Activated CD8-positive, alpha-beta memory T cell treated with anti-CD3 and anti-CD28 coated beads for 36 hours (primary cell): ENCODE measurements at regions not wholly inside any gene's neighbourhood (a gene's known extent, or its start where the extent isn't known, plus 50 kb on each side); places are given as distances from the start of the nearest gene placed in this dataset.

Experiments
- CTCF ChIA-PET: fragments of 350-600 bp; sonication (Branson Sonifier 250); formaldehyde crosslinking; loops from one replicate; lab custom pipeline; 2021; ENCODE audit warnings: antibody characterized with exemption; lab: Charles Lee
- POLR2A ChIA-PET: fragments of 350-600 bp; sonication (Branson Sonifier 250); formaldehyde crosslinking; loops from one replicate; lab custom pipeline; 2021; ENCODE audit warnings: antibody characterized with exemption; lab: Charles Lee

- POLR2A ChIA-PET, result no interaction called here
- CTCF ChIA-PET, result no interaction called here
Observed at GRCh38 chr7:41481353-41481752, 221.5 kb downstream of the INHBA start.

- ChIA-PET CTCF (no interaction called here), POLR2A (no interaction called here)
Observed at GRCh38 chr7:41478187-41478586, 224.7 kb downstream of the INHBA start.

GRCh38 chr7:41476460-41476803 lies 226.5 kb downstream of the INHBA start:
- POLR2A ChIA-PET, result no interaction called here
- CTCF ChIA-PET, result no interaction called here

GRCh38 chr7:41475801-41476459 lies 227.0 kb downstream of the INHBA start:
- ChIA-PET CTCF (no interaction called here), POLR2A (no interaction called here)

GRCh38 chr7:41472427-41473125 lies 230.3 kb downstream of the INHBA start:
- CTCF ChIA-PET, result no interaction called here
- POLR2A ChIA-PET, result no interaction called here

- POLR2A ChIA-PET, result no interaction called here
- CTCF ChIA-PET, result no interaction called here
Observed at GRCh38 chr7:41470081-41470480, 232.8 kb downstream of the INHBA start.

- CTCF ChIA-PET, result no interaction called here
- POLR2A ChIA-PET, result no interaction called here
Observed at GRCh38 chr7:41467596-41467995, 235.3 kb downstream of the INHBA start.

- ChIA-PET POLR2A (no interaction called here), CTCF (no interaction called here)
Observed at GRCh38 chr7:41466760-41467384, 236.0 kb downstream of the INHBA start.

- CTCF ChIA-PET, result no interaction called here
- POLR2A ChIA-PET, result no interaction called here
Observed at GRCh38 chr7:41465571-41465970, 237.3 kb downstream of the INHBA start.

- POLR2A ChIA-PET, result no interaction called here
- CTCF ChIA-PET, result no interaction called here
Observed at GRCh38 chr7:41463770-41464470, 239.0 kb downstream of the INHBA start.

GRCh38 chr7:41459623-41460261 lies 243.1 kb downstream of the INHBA start:
- CTCF ChIA-PET, result no interaction called here
- POLR2A ChIA-PET, result no interaction called here

GRCh38 chr7:41459183-41459582 lies 243.7 kb downstream of the INHBA start:
- CTCF ChIA-PET, result no interaction called here
- POLR2A ChIA-PET, result no interaction called here

GRCh38 chr7:41457832-41458437 lies 245.0 kb downstream of the INHBA start:
- ChIA-PET POLR2A (no interaction called here), CTCF (no interaction called here)

GRCh38 chr7:41451826-41452225 lies 251.1 kb downstream of the INHBA start:
- POLR2A ChIA-PET, result no interaction called here
- CTCF ChIA-PET, result no interaction called here

- ChIA-PET POLR2A (no interaction called here), CTCF (no interaction called here)
Observed at GRCh38 chr7:41449694-41450093, 253.2 kb downstream of the INHBA start.

GRCh38 chr7:41449286-41449685 lies 253.6 kb downstream of the INHBA start:
- POLR2A ChIA-PET, result no interaction called here
- CTCF ChIA-PET, result no interaction called here

- CTCF ChIA-PET, result no interaction called here
- POLR2A ChIA-PET, result no interaction called here
Observed at GRCh38 chr7:41448104-41448503, 254.8 kb downstream of the INHBA start.

GRCh38 chr7:41447450-41448042 lies 255.3 kb downstream of the INHBA start:
- POLR2A ChIA-PET, result no interaction called here
- CTCF ChIA-PET, result no interaction called here
